ENCODE measurements at regions not wholly inside any gene's neighbourhood (a gene's known extent, or its start where the extent isn't known, plus 50 kb on each side); places are given as distances from the start of the nearest gene placed in this dataset.

GRCh38 chr15:87470923-87471322 lies 785.6 kb downstream of the NTRK3 start:
- TF ChIP-seq GATA3 (IDR thresholded peaks at IDR 0.05; ENCODE audit: low read depth, low read length) (no peak), GATA2 (IDR thresholded peaks at IDR 0.05; ENCODE audit: low read depth, low read length) (no peak)

Data from SH-SY5Y (cell line).